Lower leg skin (tissue), 3 donors: ENCODE measurements at regions not wholly inside any gene's neighbourhood (a gene's known extent, or its start where the extent isn't known, plus 50 kb on each side); places are given as distances from the start of the nearest gene placed in this dataset.

Experiments
- CTCF ChIP-seq, 3 donors: fragments of 450-650 bp; IDR thresholded peaks; one replicate each; pipeline ENCODE4 v1.5.1; 2016; ENCODE audit warnings: antibody characterized with exemption in 3 of 3, mild to moderate bottlenecking in 3 of 3, moderate library complexity in 2 of 3
- POLR2A ChIP-seq, 2 donors: fragments of 450-650 bp; IDR thresholded peaks; one replicate each; pipeline ENCODE4 v1.6.1; 2016 to 2017; ENCODE audit warnings: antibody characterized with exemption in 2 of 2, mild to moderate bottlenecking in 1 of 2, moderate library complexity in 1 of 2

GRCh38 chr2:145757503-145758246 lies 1237.8 kb upstream of the ZEB2 start:
- no peak for TF ChIP-seq CTCF (IDR thresholded peaks at IDR 0.05)
- no peak for TF ChIP-seq POLR2A (IDR thresholded peaks at IDR 0.05)
